PC-3 (cell line): ENCODE measurements at regions not wholly inside any gene's neighbourhood (a gene's known extent, or its start where the extent isn't known, plus 50 kb on each side); places are given as distances from the start of the nearest gene placed in this dataset.

Source experiments
- ATAC-seq: fragments of 200-7000 bp; cut with Tn5 transposase; 2 replicates; pipeline ENCODE4 v1.9.1; 2020; ENCODE audit warnings: mild to moderate bottlenecking, moderate library complexity
- BruUV-seq: library from RNA; stranded (reverse); fragments of 400-500 nt; replicated peaks from 2 replicates; lab custom pipeline; 2021; lab: Mats Ljungman, UMichigan
- CTCF ChIA-PET: fragments of 300-600 bp; sonication (Branson Sonifier 250); formaldehyde crosslinking; loops from one replicate; lab custom pipeline; 2022; ENCODE audit warnings: antibody characterized with exemption; lab: Charles Lee
- POLR2A ChIA-PET: fragments of 300-600 bp; sonication (Branson Sonifier 250); formaldehyde crosslinking; loops from one replicate; lab custom pipeline; 2022; ENCODE audit warnings: antibody characterized with exemption; ENCODE audit not compliant: unreplicated experiment; lab: Charles Lee
- DNase-seq: peaks from one replicate; pipeline ENCODE4 v3.0.0-alpha.2; 2015
- H2AFZ ChIP-seq: fragments of 300-600 bp; sonication (generic); 2 replicates; pipeline ENCODE4 v1.6.0; 2016; ENCODE audit warnings: antibody characterized with exemption, low read length
- H3F3A ChIP-seq: fragments of 300-600 bp; sonication (generic); one replicate; pipeline ENCODE4 v1.6.0; 2017; ENCODE audit warnings: antibody characterized with exemption, low read length, control low read depth, mild to moderate bottlenecking; ENCODE audit not compliant: unreplicated experiment
- H3K27ac ChIP-seq: fragments of 300-600 bp; sonication (generic); 2 replicates; pipeline ENCODE4 v1.5.1; 2016; ENCODE audit warnings: mild to moderate bottlenecking, low read length
- H3K27me3 ChIP-seq: fragments of 300-600 bp; sonication (generic); 2 replicates; pipeline ENCODE4 v1.6.1; 2016; ENCODE audit warnings: low read length, mixed read lengths
- H3K36me3 ChIP-seq: fragments of 300-600 bp; sonication (generic); 2 replicates; pipeline ENCODE4 v1.6.1; 2016; ENCODE audit warnings: low read depth, mixed run types, low read length, mixed read lengths
- H3K4me1 ChIP-seq: fragments of 300-600 bp; sonication (generic); 2 replicates; pipeline ENCODE4 v1.5.1; 2016; ENCODE audit warnings: low read length; ENCODE audit not compliant: insufficient read depth
- H3K4me2 ChIP-seq: fragments of 300-600 bp; sonication (generic); 2 replicates; pipeline ENCODE4 v1.6.0; 2016; ENCODE audit warnings: low read length
- H3K4me3 ChIP-seq: fragments of 300-600 bp; sonication (generic); 2 replicates; pipeline ENCODE4 v1.5.1; 2016; ENCODE audit warnings: mild to moderate bottlenecking, low read length, mixed read lengths
- H3K79me2 ChIP-seq: fragments of 300-600 bp; sonication (generic); 2 replicates; pipeline ENCODE4 v1.6.1; 2017; ENCODE audit warnings: low read length, mixed read lengths
- H3K9ac ChIP-seq: fragments of 300-600 bp; sonication (generic); 2 replicates; pipeline ENCODE4 v1.6.0; 2016; ENCODE audit warnings: mild to moderate bottlenecking, low read length
- H3K9me2 ChIP-seq: fragments of 300-600 bp; sonication (generic); replicated peaks from 2 replicates; pipeline ENCODE4 v1.6.1; 2016; ENCODE audit warnings: mixed run types, low read length, mixed read lengths
- H3K9me3 ChIP-seq: fragments of 300-600 bp; sonication (generic); 2 replicates; pipeline ENCODE4 v1.6.1; 2016; ENCODE audit warnings: low read length, mixed read lengths
- H4K20me1 ChIP-seq: fragments of 300-600 bp; sonication (generic); 2 replicates; pipeline ENCODE4 v1.6.1; 2016; ENCODE audit warnings: low read length, mixed read lengths
- EZH2 ChIP-seq: fragments of 300-600 bp; sonication (generic); IDR thresholded peaks from one replicate; pipeline ENCODE4 v1.6.1; 2017; ENCODE audit warnings: antibody characterized with exemption, mild to moderate bottlenecking, low read length; ENCODE audit not compliant: unreplicated experiment
- EZH2phosphoT487 ChIP-seq: fragments of 300-600 bp; sonication (generic); IDR thresholded peaks from 2 replicates; pipeline ENCODE4 v1.6.1; 2018; ENCODE audit warnings: mild to moderate bottlenecking, antibody characterized with exemption, low read length, borderline replicate concordance
- intact Hi-C: fragments of 100-400 bp; cut with micrococcal nuclease; formaldehyde crosslinking; loops from 2 replicates; pipeline ENCODE4 v1.9.0; 2023
- TF ChIP-seq, protein P1 (sequence below): fragments of 300-600 bp; sonication (generic); conservative IDR thresholded peaks from 2 replicates; pipeline ENCODE4 v1.5.1; 2017; ENCODE audit warnings: antibody characterized with exemption, low read depth, mild to moderate bottlenecking, low read length

DNA sequence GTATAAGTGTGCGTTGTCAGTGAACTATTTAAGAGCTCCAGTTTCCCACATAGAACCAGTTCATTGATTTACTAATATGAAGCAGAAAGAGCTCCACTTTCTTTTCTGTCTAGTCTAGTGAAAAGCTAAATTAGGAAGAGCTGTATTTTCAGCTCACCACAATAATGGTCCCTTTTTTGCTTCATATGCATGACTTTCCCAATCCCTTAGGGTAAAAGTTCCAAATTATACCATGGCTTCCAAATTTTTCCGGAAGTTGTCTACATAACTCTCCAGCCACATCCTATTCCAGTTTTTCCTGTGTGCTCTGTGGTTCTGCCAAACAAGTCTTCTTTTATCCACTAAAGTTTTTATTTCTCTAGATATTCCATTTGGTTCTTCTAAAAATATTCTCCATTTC, 685.2 kb downstream of the REEP3 start:
- Histone ChIP-seq H3K9me3 (peaks cover 10% of the 10 kb centered on the region; the same call in 1 of the 2 replicates), H3K4me2 (no peak overlapping the region), H3K36me3 (no peaks in the 10 kb centered on the region), H3K79me2 (no peaks in the 10 kb centered on the region), H3K4me3 (no peak overlapping the region), H3F3A (no peaks in the 10 kb centered on the region), H3K9me2 (no peaks in the 10 kb centered on the region), H4K20me1 (no peaks in the 10 kb centered on the region), H3K9ac (no peak overlapping the region), H3K27me3 (no peaks in the 10 kb centered on the region), H3K4me1 (no peaks in the 10 kb centered on the region), H2AFZ (no peak overlapping the region), H3K27ac (no peak overlapping the region)
- DNase-seq (no peak), ATAC-seq (no peak)
- intact Hi-C loops = no loop called here
- POLR2A ChIA-PET = no interaction called here
- TF ChIP-seq, protein P1, sequence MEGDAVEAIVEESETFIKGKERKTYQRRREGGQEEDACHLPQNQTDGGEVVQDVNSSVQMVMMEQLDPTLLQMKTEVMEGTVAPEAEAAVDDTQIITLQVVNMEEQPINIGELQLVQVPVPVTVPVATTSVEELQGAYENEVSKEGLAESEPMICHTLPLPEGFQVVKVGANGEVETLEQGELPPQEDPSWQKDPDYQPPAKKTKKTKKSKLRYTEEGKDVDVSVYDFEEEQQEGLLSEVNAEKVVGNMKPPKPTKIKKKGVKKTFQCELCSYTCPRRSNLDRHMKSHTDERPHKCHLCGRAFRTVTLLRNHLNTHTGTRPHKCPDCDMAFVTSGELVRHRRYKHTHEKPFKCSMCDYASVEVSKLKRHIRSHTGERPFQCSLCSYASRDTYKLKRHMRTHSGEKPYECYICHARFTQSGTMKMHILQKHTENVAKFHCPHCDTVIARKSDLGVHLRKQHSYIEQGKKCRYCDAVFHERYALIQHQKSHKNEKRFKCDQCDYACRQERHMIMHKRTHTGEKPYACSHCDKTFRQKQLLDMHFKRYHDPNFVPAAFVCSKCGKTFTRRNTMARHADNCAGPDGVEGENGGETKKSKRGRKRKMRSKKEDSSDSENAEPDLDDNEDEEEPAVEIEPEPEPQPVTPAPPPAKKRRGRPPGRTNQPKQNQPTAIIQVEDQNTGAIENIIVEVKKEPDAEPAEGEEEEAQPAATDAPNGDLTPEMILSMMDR = no peak
- TF ChIP-seq EZH2phosphoT487 (no peak), EZH2 (no peak)
- BruUV-seq = no TSS peak
- CTCF ChIA-PET = no interaction called here

DNA sequence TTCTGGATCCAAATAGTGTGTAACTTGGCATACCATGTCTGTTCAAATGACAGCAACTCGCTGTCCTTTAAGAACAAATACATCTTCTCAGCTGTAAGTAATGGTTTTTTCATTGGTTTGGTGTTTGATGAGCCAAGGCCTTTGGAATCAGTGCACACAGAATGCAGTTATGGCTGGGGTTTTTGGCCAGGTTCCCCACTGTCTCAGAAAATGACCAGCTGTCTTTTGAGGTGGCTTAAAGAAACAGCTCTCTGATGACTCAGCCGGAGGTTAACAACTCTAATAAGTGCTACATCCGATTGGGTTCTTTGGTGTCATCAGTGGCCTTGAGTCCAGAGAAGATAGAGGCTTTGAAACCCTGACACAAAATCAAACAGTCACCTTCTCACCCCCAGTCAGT, 688.4 kb downstream of the REEP3 start:
- H3K4me1 ChIP-seq = no peaks in the 10 kb centered on the region
- H3K79me2 ChIP-seq = no peaks in the 10 kb centered on the region
- BruUV-seq = no TSS peak
- H3K4me2 ChIP-seq = no peak overlapping the region
- no peaks in the 10 kb centered on the region for H3K9me2 ChIP-seq
- H3K27ac ChIP-seq = no peak overlapping the region
- ChIA-PET POLR2A (no interaction called here), CTCF (no interaction called here)
- ATAC-seq = peak; percentile 38
- no peaks in the 10 kb centered on the region for H3F3A ChIP-seq
- TF ChIP-seq, protein P1 = no peak
- TF ChIP-seq EZH2 (no peak), EZH2phosphoT487 (no peak)
- intact Hi-C loops = no loop called here
- H3K36me3 ChIP-seq = no peaks in the 10 kb centered on the region
- H3K9ac ChIP-seq = no peak overlapping the region
- no peaks in the 10 kb centered on the region for H3K27me3 ChIP-seq
- H4K20me1 ChIP-seq = no peaks in the 10 kb centered on the region
- no peak overlapping the region for H3K4me3 ChIP-seq
- peaks cover 10% of the 10 kb centered on the region; the same call in 1 of the 2 replicates for H3K9me3 ChIP-seq
- DNase-seq = peak; percentile 54
- no peak overlapping the region for H2AFZ ChIP-seq

DNA sequence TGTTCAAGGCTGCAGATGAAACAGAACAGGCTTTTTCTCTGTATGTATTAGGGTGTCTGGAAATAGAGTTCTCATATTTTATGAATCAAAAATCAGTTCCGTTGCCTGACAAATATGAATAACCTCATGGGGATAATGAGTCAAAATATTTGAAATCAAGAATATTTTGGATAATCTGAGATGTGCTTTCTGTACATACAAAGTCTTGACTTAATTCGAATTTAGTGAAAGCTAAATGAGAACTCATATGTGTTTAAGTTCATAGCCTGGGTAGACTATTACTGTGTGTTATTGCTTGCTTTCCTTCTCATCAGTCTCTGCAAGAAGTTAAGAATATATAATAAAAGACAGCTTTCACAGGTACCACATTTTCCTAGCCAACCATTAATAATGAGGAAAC, 689.0 kb downstream of the REEP3 start:
- POLR2A ChIA-PET = no interaction called here
- no peaks in the 10 kb centered on the region for H3K79me2 ChIP-seq
- CTCF ChIA-PET = no interaction called here
- no TSS peak for BruUV-seq
- DNase-seq (no peak), ATAC-seq (no peak)
- no peak overlapping the region for H3K4me2 ChIP-seq
- no peak overlapping the region for H2AFZ ChIP-seq
- no peak overlapping the region for H3K4me3 ChIP-seq
- peaks cover 4% of the 10 kb centered on the region; the same call in 1 of the 2 replicates for H3K4me1 ChIP-seq
- intact Hi-C loops = no loop called here
- H3F3A ChIP-seq = no peaks in the 10 kb centered on the region
- TF ChIP-seq, protein P1 = no peak
- TF ChIP-seq EZH2phosphoT487 (no peak), EZH2 (no peak)
- H3K27ac ChIP-seq = no peak overlapping the region
- H3K27me3 ChIP-seq = no peaks in the 10 kb centered on the region
- peaks cover 10% of the 10 kb centered on the region; the same call in 1 of the 2 replicates for H3K9me3 ChIP-seq
- no peaks in the 10 kb centered on the region for H3K36me3 ChIP-seq
- H4K20me1 ChIP-seq = no peaks in the 10 kb centered on the region
- no peaks in the 10 kb centered on the region for H3K9me2 ChIP-seq
- no peak overlapping the region for H3K9ac ChIP-seq
